NCI-H226 (cell line): ENCODE measurements at regions not wholly inside any gene's neighbourhood (a gene's known extent, or its start where the extent isn't known, plus 50 kb on each side); places are given as distances from the start of the nearest gene placed in this dataset.

ENCODE experiments used
- DNase-seq: peaks from one replicate; pipeline ENCODE4 v3.0.0-alpha.2; 2015

DNA sequence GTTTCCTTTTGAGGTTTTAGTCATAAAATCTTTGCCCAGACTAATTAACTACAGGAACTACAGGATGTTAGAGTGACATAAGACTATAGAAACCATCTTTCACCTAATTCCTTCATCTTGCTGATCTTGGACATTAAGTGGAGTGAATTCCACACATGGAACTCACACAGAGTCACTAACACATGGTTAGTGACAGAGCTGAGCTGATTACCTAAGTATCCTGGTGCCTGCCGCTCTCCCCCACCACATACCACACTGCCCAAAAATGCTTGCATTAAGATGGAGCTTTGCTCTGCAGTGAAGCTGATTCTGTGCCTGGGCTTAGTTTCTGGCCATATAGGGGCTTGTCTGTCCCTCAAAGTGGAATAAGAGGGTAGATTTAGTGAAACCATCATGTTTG lies 332.9 kb upstream of the NT5C1B start:
- no peak for DNase-seq

DNA sequence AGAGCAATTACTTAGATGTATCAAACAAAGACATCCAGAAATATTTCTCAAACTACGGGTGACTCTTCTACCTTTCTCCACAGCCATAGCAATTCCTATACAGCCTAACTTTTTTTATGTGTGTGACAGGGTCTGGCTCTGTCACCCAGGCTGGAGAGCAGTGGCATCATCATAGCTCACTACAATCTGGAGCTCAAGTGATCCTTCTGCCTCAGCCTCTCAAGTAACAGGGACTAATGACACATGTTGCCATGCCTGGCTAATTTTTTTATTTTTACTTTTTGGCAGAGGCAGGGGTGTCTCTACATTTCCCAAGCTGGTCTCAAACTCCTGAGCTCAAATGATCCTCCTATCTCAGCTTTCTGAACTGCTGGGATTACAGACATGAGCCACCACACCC lies 328.9 kb upstream of the NT5C1B start:
- no peak for DNase-seq

GRCh38 chr2:18915227-18915626 lies 325.9 kb upstream of the NT5C1B start:
- DNase-seq, result no peak

DNA sequence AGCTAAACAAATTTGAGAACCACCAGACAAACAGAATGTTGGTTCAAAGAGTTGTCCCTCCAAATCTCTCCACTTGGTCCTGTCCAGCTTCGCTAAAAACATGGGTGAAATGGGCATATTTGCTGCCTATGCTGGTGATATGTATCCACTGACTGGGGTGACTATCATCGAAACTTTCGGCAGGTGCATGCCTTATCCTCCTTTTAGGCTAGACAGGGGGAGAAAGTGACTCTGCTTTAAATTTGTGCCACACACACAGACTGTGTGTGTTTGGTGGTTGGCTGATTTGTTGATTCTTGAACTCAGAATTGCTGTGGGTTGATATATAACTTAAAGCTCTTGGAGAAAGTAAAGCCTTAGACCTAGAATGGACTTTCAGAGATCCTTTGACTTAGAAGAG lies 324.1 kb upstream of the NT5C1B start:
- no peak for DNase-seq

DNA sequence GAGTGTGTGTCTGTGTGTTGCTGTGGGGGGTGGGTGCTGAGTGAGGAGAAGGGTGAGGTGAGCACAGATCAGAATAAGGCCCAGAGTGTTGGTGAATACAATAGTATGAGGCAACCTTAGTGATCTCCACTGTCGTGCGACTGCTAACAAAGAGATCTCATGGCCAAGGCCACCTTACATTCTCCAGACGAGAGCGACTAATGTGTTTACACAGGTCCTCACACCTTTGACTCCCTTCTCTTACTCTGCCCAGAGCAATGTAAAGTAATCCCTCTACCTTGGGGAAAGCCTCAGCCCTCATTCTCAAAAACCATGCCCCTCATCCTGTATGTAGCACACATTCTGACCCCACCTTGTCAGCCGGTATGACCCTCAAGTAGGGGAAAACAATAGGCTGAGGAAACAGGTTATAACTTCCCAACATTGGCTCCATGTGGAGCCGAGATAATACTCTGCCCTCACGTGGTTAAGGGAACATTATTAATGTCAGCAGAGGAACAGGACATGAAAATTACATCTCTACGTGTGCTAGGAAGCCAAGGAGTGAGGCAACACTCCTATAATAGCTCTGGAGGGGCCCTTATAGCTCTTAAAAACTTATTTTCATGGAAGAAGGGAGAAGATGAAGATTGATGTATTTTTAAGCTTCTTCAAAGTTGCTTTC lies 323.0 kb upstream of the NT5C1B start:
- no peak for DNase-seq

GRCh38 chr2:18911416-18911815 lies 322.0 kb upstream of the NT5C1B start:
- no peak for DNase-seq

- DNase-seq, result peak; percentile 73
These were observed 321.5 kb upstream of the NT5C1B start for GRCh38 chr2:18910843-18911242.

- DNase-seq, result no peak
These were observed 318.6 kb upstream of the NT5C1B start for GRCh38 chr2:18907937-18908336.

GRCh38 chr2:18907508-18907907 lies 318.1 kb upstream of the NT5C1B start:
- peak; percentile 42 for DNase-seq

DNA sequence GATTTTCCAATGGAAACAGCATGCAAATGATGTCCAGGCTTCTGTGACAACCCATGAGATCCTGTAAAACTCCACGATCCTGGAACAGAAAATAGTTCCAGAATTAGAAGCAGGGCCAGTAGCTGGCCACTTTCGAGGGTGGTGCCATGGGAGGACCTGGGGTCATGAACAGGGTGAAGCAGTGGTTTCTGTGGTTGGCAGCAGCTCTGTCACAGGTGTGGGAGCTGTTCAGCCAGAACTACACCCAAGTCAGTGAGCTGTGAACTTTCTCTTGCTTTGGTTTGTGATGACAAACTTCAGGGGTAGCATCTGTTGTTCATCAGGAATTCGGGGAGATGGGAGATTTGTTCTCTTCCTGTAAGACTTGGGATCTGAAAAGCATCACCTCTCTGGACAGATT lies 314.4 kb upstream of the NT5C1B start:
- DNase-seq, result no peak

GRCh38 chr2:18901242-18901641 lies 311.9 kb upstream of the NT5C1B start:
- no peak for DNase-seq

DNA sequence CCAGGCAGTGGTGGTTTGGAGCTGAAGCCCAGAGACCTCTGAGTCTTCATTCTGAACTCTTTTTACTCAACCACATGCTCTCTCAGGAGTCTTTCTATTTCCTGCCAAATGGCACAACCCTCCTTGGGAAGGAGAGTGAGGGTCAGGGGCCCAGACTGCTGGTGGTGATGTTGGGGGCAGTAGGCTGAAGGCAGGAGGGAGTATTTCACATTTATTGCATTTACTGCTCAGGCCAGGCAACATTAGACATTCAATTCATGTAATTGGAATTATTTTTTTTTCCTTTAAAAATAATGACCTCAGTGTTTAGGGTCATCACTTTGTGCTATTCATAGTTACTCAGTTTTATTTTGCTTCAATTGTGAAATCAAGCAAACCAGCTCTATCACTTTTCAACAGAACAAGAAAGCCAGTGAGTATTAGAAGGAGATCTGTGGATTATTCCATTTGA lies 311.3 kb upstream of the NT5C1B start:
- no peak for DNase-seq

DNA sequence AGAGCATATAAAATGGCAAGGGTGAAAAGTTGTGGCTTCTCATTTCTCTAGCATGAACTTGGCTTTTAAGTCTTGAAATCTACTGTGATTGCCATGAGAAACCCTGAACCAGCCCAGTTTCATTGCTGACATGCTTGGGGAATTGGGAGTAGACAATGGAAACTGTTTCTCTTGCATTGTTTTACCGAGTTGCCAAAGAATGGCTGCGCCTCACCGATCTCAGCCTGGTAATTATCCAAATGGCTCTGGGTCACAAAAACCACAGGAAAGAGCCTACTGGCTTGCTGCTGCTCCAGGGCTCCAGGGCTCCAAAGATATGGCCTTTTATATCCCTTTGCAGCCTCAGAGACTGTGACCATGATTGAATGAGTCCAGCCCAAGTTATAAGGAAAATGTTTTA lies 310.4 kb upstream of the NT5C1B start:
- no peak for DNase-seq

DNA sequence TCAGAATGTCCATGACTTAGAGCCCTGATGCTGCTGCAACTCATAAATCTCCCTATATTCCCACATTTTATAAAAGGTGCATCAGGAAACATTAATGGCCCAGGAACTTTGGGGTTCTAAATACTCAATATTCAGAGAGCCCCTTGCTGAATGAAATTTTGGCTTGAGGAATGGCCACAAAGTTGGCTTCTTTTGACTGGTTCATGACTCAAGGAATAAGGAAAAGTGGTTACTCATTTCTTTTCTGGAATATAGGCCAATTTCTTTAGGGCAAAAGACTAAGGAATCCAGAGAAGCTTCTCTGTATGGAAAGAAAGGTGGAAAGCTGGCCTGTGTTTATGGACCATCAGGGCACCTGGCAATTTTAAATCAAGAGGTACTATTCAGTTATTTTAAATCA lies 308.9 kb upstream of the NT5C1B start:
- no peak for DNase-seq

GRCh38 chr2:18896125-18896764 lies 306.9 kb upstream of the NT5C1B start:
- no peak for DNase-seq

GRCh38 chr2:18891600-18892345 lies 302.4 kb upstream of the NT5C1B start:
- no peak for DNase-seq

GRCh38 chr2:18889565-18890332 lies 300.4 kb upstream of the NT5C1B start:
- no peak for DNase-seq

- no peak for DNase-seq
These were observed 296.1 kb upstream of the NT5C1B start for GRCh38 chr2:18885457-18885856.

GRCh38 chr2:18883616-18884456 lies 294.5 kb upstream of the NT5C1B start:
- no peak for DNase-seq

GRCh38 chr2:18871430-18871829 lies 282.1 kb upstream of the NT5C1B start:
- no peak for DNase-seq

GRCh38 chr2:18870307-18870706 lies 280.9 kb upstream of the NT5C1B start:
- DNase-seq, result no peak

DNA sequence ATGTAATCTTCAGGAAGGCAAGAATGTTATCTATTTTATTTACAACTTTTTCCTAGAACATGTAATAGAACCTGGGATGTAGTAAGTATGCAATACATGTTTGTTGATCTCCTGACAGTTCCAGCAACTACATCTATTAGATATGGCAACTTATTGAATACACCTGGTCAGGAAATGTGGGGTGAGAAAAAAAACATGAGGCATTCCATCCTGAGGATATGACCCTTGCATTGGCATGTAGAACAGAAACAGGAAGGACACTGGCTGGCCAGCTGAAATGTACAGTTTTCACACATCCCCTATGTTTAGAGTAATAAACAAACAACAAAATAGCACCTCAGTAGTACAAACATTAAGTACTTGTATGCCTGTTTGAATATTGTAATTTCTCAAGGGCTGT lies 272.6 kb upstream of the NT5C1B start:
- DNase-seq, result no peak
